Tibial artery (tissue), 4 donors: ENCODE measurements at regions not wholly inside any gene's neighbourhood (a gene's known extent, or its start where the extent isn't known, plus 50 kb on each side); places are given as distances from the start of the nearest gene placed in this dataset.

ENCODE experiments used
- DNase-seq, 2 donors: peaks; one replicate each; pipeline ENCODE4 v3.0.0-alpha.2; 2019
- H3K27ac ChIP-seq, 2 donors: fragments of 200-600 bp; sonication (generic) in 1 of 2; 1 replicate in 1 of 2; 2 replicates in 1 of 2; pipeline ENCODE4 v1.5.1; 2018 to 2019; ENCODE audit warnings: mild to moderate bottlenecking in 1 of 2
- H3K27me3 ChIP-seq, 2 donors: fragments of 200-600 bp; sonication (generic) in 1 of 2; one replicate each; pipeline versions ENCODE4 v1.5.1 to v1.6.0; 2016 to 2019
- H3K36me3 ChIP-seq, 3 donors: fragments of 200-600 bp; sonication (generic) in 2 of 3; one replicate each; pipeline ENCODE4 v1.5.1; 2016 to 2019; ENCODE audit warnings: mild to moderate bottlenecking in 2 of 3
- H3K4me1 ChIP-seq, 4 donors: fragments of 200-600 bp; sonication (generic) in 2 of 4; 1 replicate in 3 of 4; 2 replicates in 1 of 4; pipeline ENCODE4 v1.5.1; 2016 to 2019
- H3K4me3 ChIP-seq, 2 donors: fragments of 200-600 bp; sonication (generic) in 1 of 2; 1 replicate in 1 of 2; 2 replicates in 1 of 2; pipeline ENCODE4 v1.5.1; 2018 to 2019; ENCODE audit warnings: mild to moderate bottlenecking in 2 of 2
- H3K9me3 ChIP-seq, 3 donors: fragments of 200-600 bp; sonication (generic) in 1 of 3; one replicate each; pipeline ENCODE4 v1.5.1; 2016 to 2019
- CTCF ChIP-seq, 2 experiments: fragments of 200-600 bp in 1 of 2; fragments of 450-650 bp in 1 of 2; IDR thresholded peaks; one replicate each; pipeline ENCODE4 v1.5.1; 2017 to 2019; ENCODE audit warnings: antibody characterized with exemption in 2 of 2, mild to moderate bottlenecking in 1 of 2, moderate library complexity in 1 of 2
- intact Hi-C: fragments of 100-400 bp; cut with DNase I; formaldehyde crosslinking; loops from one replicate; pipeline ENCODE4 v1.15.0; 2023; ENCODE audit warnings: low total_unique reads

- TF ChIP-seq CTCF (IDR thresholded peaks at IDR 0.05) = no peak
- Histone ChIP-seq H3K4me1 (no peaks in the 10 kb centered on the region), H3K9me3 (no peaks in the 10 kb centered on the region), H3K4me3 (no peak overlapping the region), H3K27ac (no peak overlapping the region), H3K36me3 (no peaks in the 10 kb centered on the region), H3K27me3 (no peaks in the 10 kb centered on the region)
- DNase-seq = no peak
- intact Hi-C loops = no loop called here
Measured at GRCh38 chr5:97400537-97400936, 217.5 kb upstream of the RIOK2 start.

DNA sequence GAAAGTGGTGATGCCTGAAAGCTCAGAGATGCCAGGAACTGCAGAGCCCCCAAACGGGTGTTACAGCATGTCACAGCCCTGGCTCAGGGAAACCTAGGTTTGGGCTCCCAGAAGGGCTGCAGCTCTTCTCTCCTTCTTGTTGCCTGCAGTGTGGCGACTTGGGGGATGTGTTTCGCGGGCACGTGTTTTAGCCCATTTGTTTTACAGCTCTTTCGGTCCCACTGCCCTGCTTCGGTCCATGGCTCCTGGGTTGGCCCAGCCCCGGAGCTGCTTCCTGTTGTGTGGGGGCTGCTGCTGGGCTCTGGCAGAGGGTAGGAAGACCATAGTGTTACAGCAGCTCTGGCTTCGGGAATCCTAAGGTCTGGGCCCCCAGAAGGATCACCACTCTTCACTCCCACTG, 222.9 kb upstream of the RIOK2 start:
- DNase-seq = no peak
- intact Hi-C loops = no loop called here
- no peak overlapping the region for H3K27ac ChIP-seq

DNA sequence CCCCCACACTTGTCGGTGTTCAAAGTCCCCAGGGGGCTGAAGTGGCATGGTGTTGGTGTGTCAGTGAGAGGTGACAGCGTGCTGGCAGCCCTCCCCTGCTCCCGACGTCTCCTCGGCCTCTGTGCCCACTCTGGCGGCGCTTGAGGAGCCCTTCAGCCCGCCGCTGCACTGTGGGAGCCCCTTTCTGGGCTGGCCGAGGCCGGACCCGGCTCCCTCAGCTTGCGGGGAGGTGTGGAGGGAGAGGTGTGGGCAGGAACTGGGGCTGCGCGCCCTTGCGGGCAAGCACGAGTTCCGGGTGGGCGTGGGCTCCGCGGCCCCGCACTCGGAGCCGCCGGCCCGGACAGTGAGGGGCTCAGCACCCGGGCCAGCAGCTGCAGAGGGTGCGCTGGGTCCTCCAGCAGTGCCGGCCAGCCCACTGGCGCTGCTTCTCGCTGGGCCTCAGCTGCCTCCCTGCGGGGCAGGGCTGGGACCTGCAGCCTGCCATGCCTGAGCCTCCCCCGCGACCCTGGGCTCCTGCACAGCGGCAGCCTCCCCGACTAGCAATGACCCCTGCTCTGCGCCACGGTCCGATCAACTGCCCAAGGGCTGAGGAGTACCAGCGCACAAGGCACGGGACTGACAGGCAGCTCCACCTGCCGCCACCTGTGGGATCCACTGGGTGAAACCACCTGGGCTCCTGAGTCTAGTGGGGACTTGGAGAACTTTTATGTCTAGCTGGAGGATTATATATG, 224.1 kb upstream of the RIOK2 start:
- DNase-seq = no peak
- H3K27ac ChIP-seq = no peak overlapping the region
- H3K4me1 ChIP-seq = no peaks in the 10 kb centered on the region
- TF ChIP-seq CTCF (IDR thresholded peaks at IDR 0.05) = no peak
- H3K36me3 ChIP-seq = no peaks in the 10 kb centered on the region
- H3K9me3 ChIP-seq = peaks cover 0 to 9% (median 0%) of the 10 kb centered on the region in 3 donors
- no peaks in the 10 kb centered on the region for H3K27me3 ChIP-seq
- no peak overlapping the region for H3K4me3 ChIP-seq
- intact Hi-C loops = no loop called here

More for the DNA sequence above, 222.9 kb upstream of the RIOK2 start:
- TF ChIP-seq CTCF (IDR thresholded peaks at IDR 0.05) = no peak
- peaks cover 0 to 9% (median 0%) of the 10 kb centered on the region in 3 donors for H3K9me3 ChIP-seq
- H3K4me1 ChIP-seq = no peaks in the 10 kb centered on the region
- H3K36me3 ChIP-seq = no peaks in the 10 kb centered on the region
- no peaks in the 10 kb centered on the region for H3K27me3 ChIP-seq
- H3K4me3 ChIP-seq = no peak overlapping the region

- no peak for TF ChIP-seq CTCF (IDR thresholded peaks at IDR 0.05)
- H3K9me3 ChIP-seq = peaks cover 0 to 9% (median 0%) of the 10 kb centered on the region in 3 donors
- no peak overlapping the region for H3K4me3 ChIP-seq
- H3K27me3 ChIP-seq = no peaks in the 10 kb centered on the region
- no peaks in the 10 kb centered on the region for H3K4me1 ChIP-seq
- no peaks in the 10 kb centered on the region for H3K36me3 ChIP-seq
- intact Hi-C loops = no loop called here
- no peak overlapping the region for H3K27ac ChIP-seq
- no peak for DNase-seq
Measured at GRCh38 chr5:97408331-97408730, 225.3 kb upstream of the RIOK2 start.

- H3K27ac ChIP-seq = no peak overlapping the region
Measured at GRCh38 chr5:97412959-97413358, 229.9 kb upstream of the RIOK2 start.

More at GRCh38 chr5:97412959-97413358, 229.9 kb upstream of the RIOK2 start:
- no peaks in the 10 kb centered on the region for H3K4me1 ChIP-seq
- no peak for DNase-seq
- no peaks in the 10 kb centered on the region for H3K27me3 ChIP-seq
- H3K9me3 ChIP-seq = no peaks in the 10 kb centered on the region
- TF ChIP-seq CTCF (IDR thresholded peaks at IDR 0.05) = no peak
- H3K4me3 ChIP-seq = no peak overlapping the region
- no peaks in the 10 kb centered on the region for H3K36me3 ChIP-seq
- intact Hi-C loops = no loop called here
